ENCODE measurements at regions not wholly inside any gene's neighbourhood (a gene's known extent, or its start where the extent isn't known, plus 50 kb on each side); places are given as distances from the start of the nearest gene placed in this dataset.

DNA sequence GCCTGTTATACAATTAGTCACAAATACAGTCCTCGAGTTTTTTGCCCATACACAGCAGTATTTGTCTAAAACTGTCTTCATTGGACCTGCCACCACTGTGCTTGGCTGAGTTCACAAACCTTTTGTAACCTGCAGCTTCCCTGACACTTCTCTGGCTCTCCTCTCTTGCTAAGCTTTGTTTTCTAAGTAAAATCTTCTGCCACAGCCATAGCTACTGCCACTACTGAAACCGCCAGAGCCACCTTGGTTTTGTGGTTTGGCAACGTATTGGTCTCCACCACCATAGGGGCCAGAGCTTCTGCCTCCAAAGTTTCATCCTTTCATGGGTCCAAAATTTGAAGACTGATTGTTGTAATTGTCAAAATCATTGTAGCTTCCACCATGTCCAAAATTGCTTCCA lies 668.2 kb upstream of the BRINP3 start:
- Histone ChIP-seq H3K9me3 (peaks cover 0 to 6% (median under 1%) of the 10 kb centered on the region in 8 donors), H3K4me1 (no peaks in the 10 kb centered on the region), H3K4me3 (no peak overlapping the region), H3K36me3 (no peaks in the 10 kb centered on the region), H3K27me3 (replicated peaks in 1 of 7) (no peaks in the 10 kb centered on the region), H3K27ac (no peak overlapping the region)
- intact Hi-C loops (cut with DNase I; ENCODE audit: low total_unique reads) = no loop called here
- TF ChIP-seq POLR2A (IDR thresholded peaks at IDR 0.05) (no peak), POLR2AphosphoS5 (IDR thresholded peaks at IDR 0.05) (no peak)
- TF ChIP-seq, protein P1, sequence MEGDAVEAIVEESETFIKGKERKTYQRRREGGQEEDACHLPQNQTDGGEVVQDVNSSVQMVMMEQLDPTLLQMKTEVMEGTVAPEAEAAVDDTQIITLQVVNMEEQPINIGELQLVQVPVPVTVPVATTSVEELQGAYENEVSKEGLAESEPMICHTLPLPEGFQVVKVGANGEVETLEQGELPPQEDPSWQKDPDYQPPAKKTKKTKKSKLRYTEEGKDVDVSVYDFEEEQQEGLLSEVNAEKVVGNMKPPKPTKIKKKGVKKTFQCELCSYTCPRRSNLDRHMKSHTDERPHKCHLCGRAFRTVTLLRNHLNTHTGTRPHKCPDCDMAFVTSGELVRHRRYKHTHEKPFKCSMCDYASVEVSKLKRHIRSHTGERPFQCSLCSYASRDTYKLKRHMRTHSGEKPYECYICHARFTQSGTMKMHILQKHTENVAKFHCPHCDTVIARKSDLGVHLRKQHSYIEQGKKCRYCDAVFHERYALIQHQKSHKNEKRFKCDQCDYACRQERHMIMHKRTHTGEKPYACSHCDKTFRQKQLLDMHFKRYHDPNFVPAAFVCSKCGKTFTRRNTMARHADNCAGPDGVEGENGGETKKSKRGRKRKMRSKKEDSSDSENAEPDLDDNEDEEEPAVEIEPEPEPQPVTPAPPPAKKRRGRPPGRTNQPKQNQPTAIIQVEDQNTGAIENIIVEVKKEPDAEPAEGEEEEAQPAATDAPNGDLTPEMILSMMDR (IDR thresholded peaks at IDR 0.05 in 8 of 11, conservative IDR thresholded peaks at IDR 0.05 in 3 of 11) = no peak
- DNase-seq = no peak
- 65 to 85% (median 74%) methylated on average over 3 of the region's 3 CpGs for WGBS, 5 donors

- peak; percentile 74 for DNase-seq
- Histone ChIP-seq H3K4me1 (no peaks in the 10 kb centered on the region), H3K4me3 (no peak overlapping the region), H3K9me3 (peaks cover 0 to 23% (median 8%) of the 10 kb centered on the region in 8 donors), H3K27ac (no peak overlapping the region), H3K36me3 (no peaks in the 10 kb centered on the region), H3K27me3 (replicated peaks in 1 of 7) (no peaks in the 10 kb centered on the region)
- intact Hi-C loops (cut with DNase I; ENCODE audit: low total_unique reads) = no loop called here
- TF ChIP-seq POLR2A (IDR thresholded peaks at IDR 0.05) = no peak
- TF ChIP-seq, protein P1 (IDR thresholded peaks at IDR 0.05 in 8 of 11, conservative IDR thresholded peaks at IDR 0.05 in 3 of 11) = no peak
- TF ChIP-seq POLR2AphosphoS5 (IDR thresholded peaks at IDR 0.05) = no peak
- 92 to 98% (median 95%) methylated on average over 36 to 39 of the region's 39 CpGs for WGBS, 5 donors
Observed at GRCh38 chr1:191151321-191151807, 673.7 kb upstream of the BRINP3 start.

DNA sequence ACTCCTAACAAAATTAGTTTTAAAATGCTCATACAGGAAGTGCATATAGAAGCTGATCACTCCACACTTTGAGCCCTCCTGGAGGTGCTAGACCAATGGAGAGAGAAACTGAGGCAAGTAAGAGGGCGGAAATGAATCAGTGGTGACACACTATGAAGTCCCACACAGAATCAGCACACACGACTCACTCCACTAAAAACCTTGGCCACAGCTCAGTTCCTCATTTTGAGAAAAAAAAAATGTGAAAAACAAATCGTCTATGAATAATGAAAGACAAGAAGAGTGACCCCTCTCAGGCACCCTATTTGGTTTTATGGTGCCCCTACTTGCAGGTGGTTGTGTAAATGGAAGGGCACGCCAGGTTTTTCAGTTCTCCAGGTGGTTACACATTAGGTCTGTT lies 675.1 kb upstream of the BRINP3 start:
- H3K9me3 ChIP-seq = peaks cover 0 to 23% (median 8%) of the 10 kb centered on the region in 8 donors
- no peak for TF ChIP-seq POLR2AphosphoS5 (IDR thresholded peaks at IDR 0.05)
- no peak for TF ChIP-seq POLR2A (IDR thresholded peaks at IDR 0.05)
- TF ChIP-seq, protein P1 (IDR thresholded peaks at IDR 0.05 in 8 of 11, conservative IDR thresholded peaks at IDR 0.05 in 3 of 11) = no peak
- no peak for DNase-seq
- H3K36me3 ChIP-seq = no peaks in the 10 kb centered on the region
- intact Hi-C loops (cut with DNase I; ENCODE audit: low total_unique reads) = no loop called here
- H3K4me1 ChIP-seq = no peaks in the 10 kb centered on the region
- WGBS, 5 donors = 48 to 66% (median 58%) methylated on average over 4 of the region's 4 CpGs
- no peak overlapping the region for H3K27ac ChIP-seq
- no peaks in the 10 kb centered on the region for H3K27me3 ChIP-seq (replicated peaks in 1 of 7)
- H3K4me3 ChIP-seq = no peak overlapping the region

DNA sequence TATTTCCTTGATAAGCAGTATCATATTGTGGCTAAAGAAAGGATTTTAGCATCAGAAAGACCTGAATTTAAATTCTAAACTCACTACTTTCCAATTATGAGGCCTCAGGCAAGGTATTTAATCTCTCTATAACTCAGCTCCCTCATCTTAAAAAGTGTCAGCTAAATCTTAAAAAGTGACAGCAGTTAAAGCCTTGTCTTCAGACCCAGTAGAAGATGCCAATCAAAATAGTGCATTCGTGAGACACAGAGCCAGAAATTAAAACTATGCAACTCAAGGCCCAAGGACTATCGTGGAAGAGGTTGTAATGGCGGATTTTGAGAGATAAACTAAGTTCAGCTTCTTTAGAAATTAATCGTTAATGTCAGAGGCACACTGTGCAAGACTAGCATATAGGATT lies 677.5 kb upstream of the BRINP3 start:
- Histone ChIP-seq H3K36me3 (no peaks in the 10 kb centered on the region), H3K9me3 (peaks cover 0 to 37% (median 16%) of the 10 kb centered on the region in 8 donors), H3K27ac (no peak overlapping the region), H3K4me1 (no peaks in the 10 kb centered on the region), H3K27me3 (replicated peaks in 1 of 7) (no peaks in the 10 kb centered on the region), H3K4me3 (no peak overlapping the region)
- intact Hi-C loops (cut with DNase I; ENCODE audit: low total_unique reads) = no loop called here
- 57 to 76% (median 70%) methylated on average over 4 of the region's 4 CpGs for WGBS, 5 donors
- no peak for TF ChIP-seq POLR2A (IDR thresholded peaks at IDR 0.05)
- TF ChIP-seq POLR2AphosphoS5 (IDR thresholded peaks at IDR 0.05) = no peak
- DNase-seq = no peak

DNA sequence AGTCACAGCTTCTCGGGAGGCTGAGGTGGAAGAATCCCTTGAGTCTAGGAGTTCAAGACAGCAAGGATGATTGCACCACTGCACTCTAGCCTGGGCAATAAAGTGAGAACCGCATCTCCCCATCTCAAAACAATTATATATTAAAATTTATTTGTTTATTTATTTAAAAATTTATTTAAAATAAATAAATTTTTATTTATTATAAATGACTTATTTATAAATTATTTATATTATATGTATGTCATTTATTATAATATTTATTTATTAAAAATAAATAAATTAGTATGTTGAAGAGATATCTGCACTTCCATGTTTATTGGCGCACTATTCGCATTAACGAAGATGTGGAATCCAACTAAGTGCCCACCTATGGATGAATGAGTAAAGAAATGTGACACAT lies 683.2 kb upstream of the BRINP3 start:
- Histone ChIP-seq H3K36me3 (no peaks in the 10 kb centered on the region), H3K9me3 (peaks cover 0 to 19% (median 6%) of the 10 kb centered on the region in 8 donors), H3K4me1 (no peaks in the 10 kb centered on the region), H3K27ac (no peak overlapping the region), H3K27me3 (replicated peaks in 1 of 7) (no peaks in the 10 kb centered on the region), H3K4me3 (no peak overlapping the region)
- 93 to 97% (median 97%) methylated on average over 5 of the region's 5 CpGs for WGBS, 5 donors
- DNase-seq = no peak
- TF ChIP-seq POLR2A (IDR thresholded peaks at IDR 0.05) = no peak
- intact Hi-C loops (cut with DNase I; ENCODE audit: low total_unique reads) = no loop called here
